Naive thymus-derived CD8-positive, alpha-beta T cell (primary cell): ENCODE measurements at regions not wholly inside any gene's neighbourhood (a gene's known extent, or its start where the extent isn't known, plus 50 kb on each side); places are given as distances from the start of the nearest gene placed in this dataset.

ENCODE experiments used
- ATAC-seq, 2 donors: fragments of 150-1000 bp; cut with Tn5 transposase in 1 of 2; sonication (Bioruptor Pico), chemical (Tn5 transposase) in 1 of 2; 1 replicate in 1 of 2; 2 replicates in 1 of 2; pipeline ENCODE4 v1.10.0; 2021; ENCODE audit warnings: mild to moderate bottlenecking in 2 of 2, moderate library complexity in 2 of 2
- POLR2A ChIA-PET: fragments of 350-600 bp; sonication (Branson Sonifier 250); formaldehyde crosslinking; loops from one replicate; lab custom pipeline; 2021; ENCODE audit warnings: antibody characterized with exemption; lab: Charles Lee
- DNase-seq, 10 donors: peaks; one replicate each; pipeline versions ENCODE4 v3.0.0 to v3.0.0-alpha.2; 2020 to 2022
- H3K27ac Mint-ChIP-seq, 10 donors: one replicate each; pipeline ENCODE4 v1.8.0; 2020 to 2022; ENCODE audit warnings: mild to moderate bottlenecking in 10 of 10, mixed read lengths in 10 of 10, moderate library complexity in 4 of 10, inconsistent platforms in 1 of 10
- H3K27me3 Mint-ChIP-seq, 5 donors: one replicate each; pipeline ENCODE4 v1.8.0; 2021 to 2022; ENCODE audit warnings: mixed read lengths in 5 of 5
- H3K36me3 Mint-ChIP-seq, 3 donors: one replicate each; pipeline ENCODE4 v1.8.0; 2020 to 2022; ENCODE audit warnings: mixed read lengths in 3 of 3, mild to moderate bottlenecking in 2 of 3, inconsistent platforms in 1 of 3
- H3K4me1 Mint-ChIP-seq, 4 donors: one replicate each; pipeline ENCODE4 v1.8.0; 2021 to 2022; ENCODE audit warnings: mixed read lengths in 4 of 4
- H3K4me3 Mint-ChIP-seq, 10 donors: one replicate each; pipeline ENCODE4 v1.8.0; 2020 to 2022; ENCODE audit warnings: mild to moderate bottlenecking in 10 of 10, mixed read lengths in 10 of 10, moderate library complexity in 6 of 10, inconsistent platforms in 1 of 10
- H3K9me3 Mint-ChIP-seq, 9 donors: one replicate each; pipeline ENCODE4 v1.8.0; 2020 to 2022; ENCODE audit warnings: mixed read lengths in 9 of 9, mild to moderate bottlenecking in 3 of 9, inconsistent platforms in 1 of 9, moderate library complexity in 1 of 9

GRCh38 chr7:79828866-79829265 lies 305.8 kb upstream of the GNAI1 start:
- H3K9me3 Mint-ChIP-seq, result no peaks in the 10 kb centered on the region
- DNase-seq, result no peak
- ATAC-seq, result no peak
- H3K27me3 Mint-ChIP-seq, result no peaks in the 10 kb centered on the region
- no peaks in the 10 kb centered on the region for H3K4me1 Mint-ChIP-seq
- H3K36me3 Mint-ChIP-seq, result no peaks in the 10 kb centered on the region
- POLR2A ChIA-PET, result no interaction called here
- no peak overlapping the region for H3K4me3 Mint-ChIP-seq
- no peak overlapping the region for H3K27ac Mint-ChIP-seq

DNA sequence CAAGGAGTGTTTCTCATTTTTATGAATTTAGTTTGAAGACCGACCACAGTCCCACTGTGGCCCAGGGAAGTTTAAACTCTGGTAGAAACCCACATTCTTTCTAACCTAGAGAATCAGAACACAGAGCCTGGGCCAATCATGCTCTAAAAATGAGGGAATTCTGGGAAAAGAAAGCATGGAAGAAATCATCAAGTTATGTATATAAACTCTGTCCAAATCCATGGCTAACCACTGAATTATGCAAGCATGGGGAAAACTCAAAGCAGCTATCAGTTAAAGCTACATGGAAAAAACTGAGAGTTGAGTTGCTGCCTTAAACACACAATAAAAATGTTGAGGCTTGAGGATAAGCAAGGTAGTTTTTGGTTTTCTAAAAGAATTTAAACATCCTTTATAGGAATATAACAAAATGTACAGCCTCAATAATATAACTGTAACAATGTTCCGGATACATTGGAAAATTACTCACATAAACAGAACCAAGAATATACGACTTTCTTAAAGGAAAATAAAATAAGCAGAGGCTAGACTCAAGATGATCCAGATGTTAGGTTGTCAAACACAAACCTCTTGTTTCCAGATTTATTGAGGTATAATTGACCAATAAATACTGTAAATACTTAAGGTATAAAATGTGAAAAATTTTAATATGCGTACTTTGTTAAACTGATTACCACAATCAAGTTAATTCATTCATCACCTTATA lies 311.2 kb upstream of the GNAI1 start:
- no peaks in the 10 kb centered on the region for H3K36me3 Mint-ChIP-seq
- no peaks in the 10 kb centered on the region for H3K27me3 Mint-ChIP-seq
- H3K9me3 Mint-ChIP-seq, result peaks cover 0 to 2% (median 0%) of the 10 kb centered on the region in 9 donors
- H3K4me1 Mint-ChIP-seq, result no peaks in the 10 kb centered on the region
- POLR2A ChIA-PET, result no interaction called here
- ATAC-seq, result no peak
- no peak for DNase-seq
- no peak overlapping the region for H3K4me3 Mint-ChIP-seq
- no peak overlapping the region for H3K27ac Mint-ChIP-seq

DNA sequence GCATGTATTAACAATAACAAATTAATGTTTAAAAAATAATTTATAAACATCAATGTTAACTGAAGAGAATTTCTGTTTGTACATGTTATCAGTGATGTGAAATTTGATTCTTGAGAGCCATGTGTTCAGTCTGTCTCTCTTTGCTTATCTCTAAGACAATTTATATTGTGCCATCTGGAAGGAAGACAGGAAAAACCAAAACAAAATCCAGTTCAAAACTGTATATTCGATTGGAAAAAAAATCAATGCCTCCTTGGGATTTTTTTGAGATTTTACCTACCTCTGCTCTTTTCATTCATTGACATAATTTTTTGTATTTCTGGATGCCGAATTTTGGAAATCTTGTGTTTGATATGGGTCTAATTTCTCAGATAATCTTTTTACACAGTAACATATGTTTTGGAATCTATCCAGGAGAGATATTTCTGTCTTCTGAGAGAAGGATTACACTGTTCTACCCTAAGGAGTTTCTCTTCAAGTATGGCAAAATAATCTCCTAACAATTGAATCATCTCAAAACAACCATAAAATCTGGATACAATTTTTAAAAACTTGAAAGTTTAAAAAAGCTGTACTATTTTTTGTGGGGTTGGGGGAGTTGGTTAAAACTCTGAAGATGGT lies 311.9 kb upstream of the GNAI1 start:
- no peak overlapping the region for H3K4me3 Mint-ChIP-seq
- POLR2A ChIA-PET, result no interaction called here
- peaks cover 0 to 2% (median 0%) of the 10 kb centered on the region in 9 donors for H3K9me3 Mint-ChIP-seq
- no peaks in the 10 kb centered on the region for H3K36me3 Mint-ChIP-seq
- no peak for DNase-seq
- H3K27me3 Mint-ChIP-seq, result no peaks in the 10 kb centered on the region
- ATAC-seq, result no peak
- no peaks in the 10 kb centered on the region for H3K4me1 Mint-ChIP-seq
- H3K27ac Mint-ChIP-seq, result no peak overlapping the region

GRCh38 chr7:79820387-79820786 lies 314.2 kb upstream of the GNAI1 start:
- Mint-ChIP-seq H3K27me3 (peaks cover 0 to 3% (median 0%) of the 10 kb centered on the region in 5 donors), H3K27ac (no peak overlapping the region), H3K9me3 (peaks cover 0 to 2% (median 0%) of the 10 kb centered on the region in 9 donors), H3K36me3 (no peaks in the 10 kb centered on the region), H3K4me1 (no peaks in the 10 kb centered on the region), H3K4me3 (no peak overlapping the region)
- no peak for ATAC-seq
- POLR2A ChIA-PET, result no interaction called here
- no peak for DNase-seq

- ATAC-seq (no peak), DNase-seq (no peak)
- Mint-ChIP-seq H3K27ac (no peak overlapping the region), H3K4me1 (no peaks in the 10 kb centered on the region), H3K27me3 (peaks cover 0 to 7% (median 1%) of the 10 kb centered on the region in 5 donors), H3K9me3 (no peaks in the 10 kb centered on the region), H3K4me3 (no peak overlapping the region), H3K36me3 (no peaks in the 10 kb centered on the region)
- POLR2A ChIA-PET, result no interaction called here
These were observed 323.7 kb upstream of the GNAI1 start for GRCh38 chr7:79810916-79811315.

DNA sequence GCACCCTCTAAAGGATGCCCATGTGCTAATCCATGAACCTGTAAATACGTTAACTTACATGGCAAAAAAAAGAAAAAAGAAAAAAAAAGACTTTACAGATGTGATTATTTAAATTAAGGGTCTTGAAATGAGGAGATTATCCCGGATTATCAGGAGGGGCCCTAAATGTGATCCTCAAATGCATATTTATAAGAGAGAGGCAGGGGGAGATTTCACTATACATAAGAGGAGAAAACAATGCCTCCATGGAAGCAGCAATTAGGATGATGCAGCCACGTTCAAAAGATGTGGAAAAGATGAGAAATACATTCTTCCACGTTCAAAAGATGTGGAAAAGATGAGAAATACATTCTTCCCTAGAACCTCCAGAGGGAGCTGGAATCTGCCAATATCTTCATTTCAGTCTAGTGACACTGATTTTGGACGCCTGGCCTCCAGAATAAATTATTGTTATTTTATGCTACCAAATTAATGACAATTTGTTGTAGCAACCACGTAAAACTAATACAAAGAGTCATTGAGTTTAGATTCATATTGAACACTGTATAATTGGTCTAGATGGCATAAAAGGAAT lies 328.4 kb upstream of the GNAI1 start:
- no peaks in the 10 kb centered on the region for H3K36me3 Mint-ChIP-seq
- peaks cover 0 to 6% (median 0%) of the 10 kb centered on the region in 9 donors for H3K9me3 Mint-ChIP-seq
- H3K4me3 Mint-ChIP-seq, result no peak overlapping the region
- DNase-seq (no peak), ATAC-seq (no peak)
- H3K27ac Mint-ChIP-seq, result no peak overlapping the region
- H3K4me1 Mint-ChIP-seq, result no peaks in the 10 kb centered on the region
- POLR2A ChIA-PET, result no interaction called here
- H3K27me3 Mint-ChIP-seq, result peaks cover 0 to 13% (median 5%) of the 10 kb centered on the region in 5 donors

GRCh38 chr7:79790656-79791262 lies 337.3 kb upstream of the MAGI2 start:
- H3K36me3 Mint-ChIP-seq, result no peaks in the 10 kb centered on the region
- H3K4me1 Mint-ChIP-seq, result no peaks in the 10 kb centered on the region

DNA sequence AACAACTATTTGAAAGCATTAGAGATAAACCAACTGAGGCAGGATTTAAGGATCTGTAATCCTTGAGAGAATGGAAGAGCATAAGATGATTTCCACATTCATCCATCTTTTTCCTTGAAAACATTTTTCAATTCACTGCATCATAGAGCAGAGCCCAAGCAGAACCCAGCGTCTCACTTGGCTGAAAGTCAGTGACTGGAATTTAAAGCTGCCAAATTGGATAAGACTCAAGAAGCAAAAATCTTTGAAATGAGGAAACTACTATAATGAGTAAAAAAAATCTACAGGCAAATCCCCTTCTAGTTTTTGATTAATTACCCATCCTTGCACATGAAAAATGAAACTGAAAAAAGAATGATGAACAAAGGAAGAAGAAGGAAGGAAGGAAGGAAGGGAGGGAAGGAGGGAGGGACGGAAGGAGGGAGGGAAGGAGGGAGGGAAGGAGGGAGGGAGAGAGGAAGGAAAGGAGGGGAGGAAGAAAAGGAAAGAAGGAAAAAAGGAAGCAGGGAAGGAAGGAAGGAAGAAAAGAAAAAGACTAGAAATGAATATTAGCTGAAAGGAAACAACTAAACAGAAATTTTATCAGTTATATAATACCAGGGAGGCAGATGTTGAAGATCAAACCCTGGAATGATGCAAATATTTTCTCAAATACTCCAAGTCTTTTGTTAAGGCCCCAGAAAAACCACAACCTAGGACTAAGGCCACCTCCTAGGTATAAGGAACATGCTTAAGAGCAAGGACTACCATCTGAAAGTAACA lies 336.3 kb upstream of the MAGI2 start:
- Mint-ChIP-seq H3K36me3 (no peaks in the 10 kb centered on the region), H3K4me3 (no peak overlapping the region), H3K9me3 (no peaks in the 10 kb centered on the region), H3K27ac (no peak overlapping the region), H3K4me1 (no peaks in the 10 kb centered on the region), H3K27me3 (peaks cover 0 to 2% (median 0%) of the 10 kb centered on the region in 5 donors)
- DNase-seq (no peak), ATAC-seq (no peak)
- POLR2A ChIA-PET, result no interaction called here

More at GRCh38 chr7:79790656-79791262, 337.3 kb upstream of the MAGI2 start:
- Mint-ChIP-seq H3K27me3 (peaks cover 0 to 2% (median 0%) of the 10 kb centered on the region in 5 donors), H3K9me3 (no peaks in the 10 kb centered on the region), H3K4me3 (no peak overlapping the region), H3K27ac (no peak overlapping the region)
- ATAC-seq, result no peak
- no peak for DNase-seq
- POLR2A ChIA-PET, result no interaction called here

GRCh38 chr7:79787623-79788022 lies 334.2 kb upstream of the MAGI2 start:
- Mint-ChIP-seq H3K9me3 (peaks cover 0 to 5% (median 0%) of the 10 kb centered on the region in 9 donors), H3K4me1 (no peaks in the 10 kb centered on the region), H3K36me3 (no peaks in the 10 kb centered on the region), H3K27ac (peak overlapping the region in 1 of 10 donors; percentile 16), H3K27me3 (peaks cover 0 to 2% (median 0%) of the 10 kb centered on the region in 5 donors), H3K4me3 (no peak overlapping the region)
- POLR2A ChIA-PET, result no interaction called here
- ATAC-seq, result no peak
- no peak for DNase-seq

- no peaks in the 10 kb centered on the region for H3K36me3 Mint-ChIP-seq
- no peak for ATAC-seq
- H3K9me3 Mint-ChIP-seq, result peaks cover 0 to 5% (median 0%) of the 10 kb centered on the region in 9 donors
- no peak overlapping the region for H3K27ac Mint-ChIP-seq
- POLR2A ChIA-PET, result no interaction called here
- H3K27me3 Mint-ChIP-seq, result peaks cover 0 to 2% (median 0%) of the 10 kb centered on the region in 5 donors
- no peak for DNase-seq
- no peak overlapping the region for H3K4me3 Mint-ChIP-seq
- H3K4me1 Mint-ChIP-seq, result no peaks in the 10 kb centered on the region
These were observed 333.6 kb upstream of the MAGI2 start for GRCh38 chr7:79787096-79787495.

DNA sequence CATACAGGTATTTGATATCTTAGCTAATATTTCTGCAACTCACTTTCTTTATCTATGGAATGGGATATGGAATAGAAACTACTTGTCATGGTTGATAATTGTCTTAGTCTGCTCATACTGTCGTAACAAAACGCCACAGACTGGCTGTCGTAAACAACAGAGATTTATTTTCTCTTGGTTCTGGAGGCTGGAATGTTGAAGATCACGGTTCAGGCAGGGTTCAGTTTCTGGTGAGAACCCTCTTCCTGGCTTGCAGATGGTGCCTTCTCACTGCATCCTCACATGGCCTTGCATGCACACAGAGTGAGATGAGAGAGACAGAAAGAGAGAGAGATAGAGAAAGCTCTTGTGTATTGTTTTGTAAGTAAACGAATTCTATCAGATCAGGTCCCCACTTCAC lies 332.7 kb upstream of the MAGI2 start:
- ATAC-seq (no peak), DNase-seq (no peak)
- peaks cover 0 to 2% (median 0%) of the 10 kb centered on the region in 5 donors for H3K27me3 Mint-ChIP-seq
- peaks cover 0 to 5% (median 0%) of the 10 kb centered on the region in 9 donors for H3K9me3 Mint-ChIP-seq
- H3K36me3 Mint-ChIP-seq, result no peaks in the 10 kb centered on the region
- H3K4me3 Mint-ChIP-seq, result no peak overlapping the region
- no peak overlapping the region for H3K27ac Mint-ChIP-seq
- H3K4me1 Mint-ChIP-seq, result no peaks in the 10 kb centered on the region
- POLR2A ChIA-PET, result no interaction called here

DNA sequence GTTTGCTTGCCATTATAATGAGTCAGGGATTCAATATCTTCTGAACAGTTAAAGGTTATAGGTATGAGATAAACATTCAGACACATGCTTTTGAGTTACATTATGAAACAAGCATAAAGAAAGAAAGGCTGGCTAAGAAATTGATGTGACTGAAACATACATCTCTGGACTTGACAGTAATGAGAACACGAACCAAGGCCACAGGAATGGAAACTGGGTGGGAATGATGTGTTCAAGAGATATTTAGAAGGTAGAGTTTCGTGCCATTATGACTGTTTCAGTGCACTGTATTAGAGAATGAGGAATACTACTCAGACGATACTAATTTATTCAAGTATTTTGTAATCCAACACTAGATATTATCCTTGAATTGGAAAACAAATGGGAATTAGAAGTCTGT lies 332.1 kb upstream of the MAGI2 start:
- POLR2A ChIA-PET, result no interaction called here
- no peak for ATAC-seq
- H3K9me3 Mint-ChIP-seq, result peaks cover 0 to 5% (median 0%) of the 10 kb centered on the region in 9 donors
- H3K27ac Mint-ChIP-seq, result no peak overlapping the region
- H3K4me3 Mint-ChIP-seq, result no peak overlapping the region
- peaks cover 0 to 2% (median 0%) of the 10 kb centered on the region in 5 donors for H3K27me3 Mint-ChIP-seq
- no peaks in the 10 kb centered on the region for H3K36me3 Mint-ChIP-seq
- no peak for DNase-seq
- H3K4me1 Mint-ChIP-seq, result no peaks in the 10 kb centered on the region
